ENCODE measurements at regions not wholly inside any gene's neighbourhood (a gene's known extent, or its start where the extent isn't known, plus 50 kb on each side); places are given as distances from the start of the nearest gene placed in this dataset.

DNA sequence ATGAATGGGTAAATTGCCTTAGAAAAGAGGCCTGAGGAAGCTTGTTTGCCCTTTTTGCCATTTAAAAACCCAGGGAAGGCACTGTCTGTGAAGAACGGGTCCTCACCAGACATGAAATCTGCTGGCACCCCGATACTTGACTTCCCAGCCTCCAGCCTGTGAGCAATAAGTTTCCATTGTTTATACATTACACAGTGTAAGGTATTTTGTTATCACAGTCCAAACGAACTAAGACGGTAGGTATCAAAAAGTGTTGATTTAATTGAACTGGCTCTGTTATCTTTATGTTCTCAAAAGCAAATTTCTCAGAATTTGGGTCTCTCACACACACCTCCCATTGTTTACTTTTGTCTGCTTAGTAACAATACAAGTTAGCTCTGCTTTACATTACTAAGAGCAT is 181.1 kb upstream of the MARCKS start:
- Histone ChIP-seq H4K20me1 (ENCODE audit: insufficient read depth) (no peaks in the 10 kb centered on the region), H3K79me2 (ENCODE audit: insufficient read depth) (no peaks in the 10 kb centered on the region), H3K4me1 (ENCODE audit: control insufficient read depth in 1 of 2, insufficient read depth in 2 of 2, low read depth in 1 of 2, low read length in 1 of 2) (peaks cover 0 to 16% of the 10 kb centered on the region in 2 experiments; a peak in 2 of 4 replicates), H3F3A (replicated peaks; ENCODE audit: insufficient read depth) (peaks cover 8% of the 10 kb centered on the region), H3K9ac (no peak overlapping the region), H3K4me3 (ENCODE audit: low read depth in 2 of 2, low read length in 1 of 2) (no peak overlapping the region), H3K4me2 (no peak overlapping the region), H3K9me3 (no peaks in the 10 kb centered on the region), H3K36me3 (replicated peaks in 1 of 2; ENCODE audit: control insufficient read depth in 1 of 2, insufficient read depth in 2 of 2, low read length in 1 of 2) (no peaks in the 10 kb centered on the region), H3K27ac (ENCODE audit: low read depth in 2 of 2, low read length in 1 of 2) (no peak overlapping the region), H3K27me3 (ENCODE audit: insufficient read depth) (no peaks in the 10 kb centered on the region), H3K9me2 (no peaks in the 10 kb centered on the region), H2AFZ (ENCODE audit: low read depth) (no peak overlapping the region; the same call in 1 of the 2 replicates)
- ChIA-PET CTCF (interaction anchor here (0.9 to 1.5 kb wide), 2 partner anchors 20 to 183 kb away, joined by 3 read pairs; no protein-coding TSS in a partner anchor), POLR2A (no interaction called here)
- WGBS (ENCODE audit: low lambda C conversion rate), result 92% methylated on average over 4 of the region's 4 CpGs
- no peak for DNase-seq
- TF ChIP-seq TAF1 (IDR thresholded peaks at IDR 0.05; ENCODE audit: borderline replicate concordance, low read depth, low read length), result no peak

GRCh38 chr6:113676968-113677367 is 180.2 kb upstream of the MARCKS start:
- no peak overlapping the region for H3K9ac ChIP-seq
- H3K4me1 ChIP-seq (ENCODE audit: control insufficient read depth in 1 of 2, insufficient read depth in 2 of 2, low read depth in 1 of 2, low read length in 1 of 2), result peaks cover 0 to 12% of the 10 kb centered on the region in 2 experiments; a peak in 2 of 4 replicates
- WGBS (ENCODE audit: low lambda C conversion rate), result 100% methylated on average over 1 of the region's 1 CpG
- H3K4me2 ChIP-seq, result no peak overlapping the region
- H3K27me3 ChIP-seq (ENCODE audit: insufficient read depth), result no peaks in the 10 kb centered on the region
- POLR2A ChIA-PET, result interaction anchor here (0.6 kb wide), 1 partner anchor 294 kb away, joined by 3 read pairs; the partner anchor contains the start of gene HDAC2
- no peaks in the 10 kb centered on the region for H3K79me2 ChIP-seq (ENCODE audit: insufficient read depth)
- no peak for TF ChIP-seq TCF12 (IDR thresholded peaks at IDR 0.05)
- TF ChIP-seq, protein P1, sequence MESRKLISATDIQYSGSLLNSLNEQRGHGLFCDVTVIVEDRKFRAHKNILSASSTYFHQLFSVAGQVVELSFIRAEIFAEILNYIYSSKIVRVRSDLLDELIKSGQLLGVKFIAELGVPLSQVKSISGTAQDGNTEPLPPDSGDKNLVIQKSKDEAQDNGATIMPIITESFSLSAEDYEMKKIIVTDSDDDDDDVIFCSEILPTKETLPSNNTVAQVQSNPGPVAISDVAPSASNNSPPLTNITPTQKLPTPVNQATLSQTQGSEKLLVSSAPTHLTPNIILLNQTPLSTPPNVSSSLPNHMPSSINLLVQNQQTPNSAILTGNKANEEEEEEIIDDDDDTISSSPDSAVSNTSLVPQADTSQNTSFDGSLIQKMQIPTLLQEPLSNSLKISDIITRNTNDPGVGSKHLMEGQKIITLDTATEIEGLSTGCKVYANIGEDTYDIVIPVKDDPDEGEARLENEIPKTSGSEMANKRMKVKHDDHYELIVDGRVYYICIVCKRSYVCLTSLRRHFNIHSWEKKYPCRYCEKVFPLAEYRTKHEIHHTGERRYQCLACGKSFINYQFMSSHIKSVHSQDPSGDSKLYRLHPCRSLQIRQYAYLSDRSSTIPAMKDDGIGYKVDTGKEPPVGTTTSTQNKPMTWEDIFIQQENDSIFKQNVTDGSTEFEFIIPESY (IDR thresholded peaks at IDR 0.05; ENCODE audit: borderline replicate concordance, low read depth), result no peak
- TF ChIP-seq, protein P2, sequence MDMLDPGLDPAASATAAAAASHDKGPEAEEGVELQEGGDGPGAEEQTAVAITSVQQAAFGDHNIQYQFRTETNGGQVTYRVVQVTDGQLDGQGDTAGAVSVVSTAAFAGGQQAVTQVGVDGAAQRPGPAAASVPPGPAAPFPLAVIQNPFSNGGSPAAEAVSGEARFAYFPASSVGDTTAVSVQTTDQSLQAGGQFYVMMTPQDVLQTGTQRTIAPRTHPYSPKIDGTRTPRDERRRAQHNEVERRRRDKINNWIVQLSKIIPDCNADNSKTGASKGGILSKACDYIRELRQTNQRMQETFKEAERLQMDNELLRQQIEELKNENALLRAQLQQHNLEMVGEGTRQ (IDR thresholded peaks at IDR 0.05; ENCODE audit: borderline replicate concordance, low read depth, low read length), result no peak
- no peak for TF ChIP-seq NRF1 (IDR thresholded peaks at IDR 0.05; ENCODE audit: low read depth, low read length)
- TF ChIP-seq, protein P3, sequence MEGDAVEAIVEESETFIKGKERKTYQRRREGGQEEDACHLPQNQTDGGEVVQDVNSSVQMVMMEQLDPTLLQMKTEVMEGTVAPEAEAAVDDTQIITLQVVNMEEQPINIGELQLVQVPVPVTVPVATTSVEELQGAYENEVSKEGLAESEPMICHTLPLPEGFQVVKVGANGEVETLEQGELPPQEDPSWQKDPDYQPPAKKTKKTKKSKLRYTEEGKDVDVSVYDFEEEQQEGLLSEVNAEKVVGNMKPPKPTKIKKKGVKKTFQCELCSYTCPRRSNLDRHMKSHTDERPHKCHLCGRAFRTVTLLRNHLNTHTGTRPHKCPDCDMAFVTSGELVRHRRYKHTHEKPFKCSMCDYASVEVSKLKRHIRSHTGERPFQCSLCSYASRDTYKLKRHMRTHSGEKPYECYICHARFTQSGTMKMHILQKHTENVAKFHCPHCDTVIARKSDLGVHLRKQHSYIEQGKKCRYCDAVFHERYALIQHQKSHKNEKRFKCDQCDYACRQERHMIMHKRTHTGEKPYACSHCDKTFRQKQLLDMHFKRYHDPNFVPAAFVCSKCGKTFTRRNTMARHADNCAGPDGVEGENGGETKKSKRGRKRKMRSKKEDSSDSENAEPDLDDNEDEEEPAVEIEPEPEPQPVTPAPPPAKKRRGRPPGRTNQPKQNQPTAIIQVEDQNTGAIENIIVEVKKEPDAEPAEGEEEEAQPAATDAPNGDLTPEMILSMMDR (IDR thresholded peaks at IDR 0.05), result no peak
- TF ChIP-seq CHD2 (IDR thresholded peaks at IDR 0.05; ENCODE audit: low read length, partially characterized antibody), result no peak
- no peak for TF ChIP-seq TAF1 (IDR thresholded peaks at IDR 0.05; ENCODE audit: borderline replicate concordance, low read depth, low read length)
- TF ChIP-seq GABPA (IDR thresholded peaks at IDR 0.05; ENCODE audit: low read depth), result no peak
- TF ChIP-seq PBX3 (IDR thresholded peaks at IDR 0.05), result no peak
- TF ChIP-seq SMC3 (IDR thresholded peaks at IDR 0.05; ENCODE audit: low read depth, low read length), result no peak
- no peak for TF ChIP-seq FOXM1 (IDR thresholded peaks at IDR 0.05; ENCODE audit: low read depth)
- no peak for TF ChIP-seq MEF2A (IDR thresholded peaks at IDR 0.05; ENCODE audit: borderline replicate concordance, low read depth)
- TF ChIP-seq SIN3A (IDR thresholded peaks at IDR 0.05; ENCODE audit: borderline replicate concordance, low read depth, low read length), result no peak
- CTCF ChIA-PET, result interaction anchor here (0.6 to 1.5 kb wide), 3 partner anchors 19 to 182 kb away, joined by 3 read pairs; no protein-coding TSS in a partner anchor
- H2AFZ ChIP-seq (ENCODE audit: low read depth), result no peak overlapping the region
- H3K9me2 ChIP-seq, result no peaks in the 10 kb centered on the region
- no peaks in the 10 kb centered on the region for H4K20me1 ChIP-seq (ENCODE audit: insufficient read depth)
- H3F3A ChIP-seq (replicated peaks; ENCODE audit: insufficient read depth), result peaks cover 8% of the 10 kb centered on the region
- H3K9me3 ChIP-seq, result no peaks in the 10 kb centered on the region
- DNase-seq, result no peak
- no peaks in the 10 kb centered on the region for H3K36me3 ChIP-seq (replicated peaks in 1 of 2; ENCODE audit: control insufficient read depth in 1 of 2, insufficient read depth in 2 of 2, low read length in 1 of 2)
- no peak overlapping the region for H3K4me3 ChIP-seq (ENCODE audit: low read depth in 2 of 2, low read length in 1 of 2)
- H3K27ac ChIP-seq (ENCODE audit: low read depth in 2 of 2, low read length in 1 of 2), result no peak overlapping the region

Data from SK-N-SH (cell line).